HG02840 (cell line): ENCODE measurements at regions not wholly inside any gene's neighbourhood (a gene's known extent, or its start where the extent isn't known, plus 50 kb on each side); places are given as distances from the start of the nearest gene placed in this dataset.

Experiments used
- ATAC-seq: cut with Tn5 transposase; IDR thresholded peaks from one replicate; pipeline ENCODE4 v1.9.1; 2021; ENCODE audit warnings: mild to moderate bottlenecking, moderate library complexity, moderate number of reproducible peaks; ENCODE audit not compliant: unreplicated experiment, low FRiP score

DNA sequence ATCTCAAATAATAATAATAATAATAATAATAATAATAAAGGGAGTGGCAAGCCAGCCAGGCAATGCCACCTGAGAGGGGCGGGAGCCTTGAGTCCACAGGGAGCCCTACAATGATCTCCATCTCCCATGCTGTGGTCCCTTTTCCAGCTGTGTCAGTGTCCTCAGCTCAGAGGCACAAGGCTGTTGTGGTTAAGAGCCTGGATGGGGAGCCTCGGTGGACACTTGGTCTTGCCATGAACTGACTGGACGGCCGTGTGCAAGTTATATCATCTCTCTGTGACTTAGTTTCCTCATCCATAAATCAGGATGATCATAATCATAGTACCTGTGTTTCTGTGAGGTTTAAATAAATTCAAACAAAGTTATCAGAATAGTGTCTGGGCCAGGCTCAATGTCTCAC lies 127.8 kb upstream of the TIAM1 start:
- ATAC-seq: no peak

DNA sequence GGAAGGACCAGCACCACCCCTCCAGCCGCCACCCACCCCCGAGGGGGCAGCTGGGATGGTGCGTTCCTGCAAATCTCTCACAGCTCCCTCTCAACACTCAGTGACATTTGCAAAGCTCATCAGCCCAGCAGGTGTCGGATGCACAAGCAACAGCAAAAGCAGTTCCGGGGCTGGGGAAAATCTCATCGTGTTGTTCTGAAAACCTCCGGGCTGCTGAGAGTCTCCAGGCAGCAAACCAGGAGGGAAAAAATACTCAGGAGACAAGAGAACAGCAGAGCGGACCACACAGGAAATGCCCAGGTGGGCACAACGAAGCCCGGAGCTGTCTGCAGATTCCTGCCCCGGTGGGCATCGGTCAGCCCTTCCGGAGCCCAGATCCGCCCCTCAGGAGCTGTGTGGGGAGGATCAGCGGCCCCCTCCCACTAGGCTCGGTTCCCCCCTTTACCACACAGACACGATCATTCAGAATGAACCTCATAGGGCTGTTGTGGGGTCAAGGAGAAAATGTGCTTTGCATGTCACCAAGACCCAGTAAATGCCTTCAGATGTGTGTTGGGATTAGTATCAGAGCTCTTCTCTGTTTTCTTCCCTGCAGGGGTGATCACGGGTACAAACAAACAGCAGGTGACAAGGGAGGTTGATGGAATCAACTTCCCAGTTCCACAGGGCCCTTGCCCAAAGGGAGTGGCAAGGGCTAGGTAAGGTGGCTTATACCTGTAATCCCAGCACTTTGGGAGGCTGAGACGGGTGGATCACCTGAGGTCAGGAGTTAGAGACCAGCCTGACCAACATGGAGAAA lies 127.0 kb upstream of the TIAM1 start:
- ATAC-seq: no peak

- ATAC-seq: no peak
Observed at GRCh38 chr21:31460980-31461379, 116.9 kb upstream of the TIAM1 start.

GRCh38 chr21:31459457-31459856 lies 115.4 kb upstream of the TIAM1 start:
- ATAC-seq: no peak

- no peak for ATAC-seq
Observed at GRCh38 chr21:31457675-31458074, 113.6 kb upstream of the TIAM1 start.

DNA sequence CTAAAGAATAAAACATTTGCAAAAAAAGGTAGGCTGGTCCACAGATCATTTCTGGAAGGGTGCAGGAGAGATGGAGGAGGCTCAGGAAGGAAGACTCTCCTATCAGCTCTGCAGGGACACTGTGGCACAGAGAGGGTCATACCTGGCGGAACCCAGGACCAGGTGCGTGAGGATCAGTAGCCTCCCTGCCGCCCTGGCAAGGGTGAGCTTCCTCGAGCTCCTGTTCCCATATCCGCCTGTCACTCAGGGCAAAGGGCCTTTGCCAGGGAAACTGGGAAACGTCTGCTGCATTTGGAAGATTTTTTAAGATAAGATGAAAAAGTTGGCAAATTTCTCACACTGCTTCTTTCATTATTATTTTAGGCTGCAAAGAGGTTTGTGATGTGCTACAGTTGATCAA lies 112.1 kb upstream of the TIAM1 start:
- ATAC-seq: no peak

DNA sequence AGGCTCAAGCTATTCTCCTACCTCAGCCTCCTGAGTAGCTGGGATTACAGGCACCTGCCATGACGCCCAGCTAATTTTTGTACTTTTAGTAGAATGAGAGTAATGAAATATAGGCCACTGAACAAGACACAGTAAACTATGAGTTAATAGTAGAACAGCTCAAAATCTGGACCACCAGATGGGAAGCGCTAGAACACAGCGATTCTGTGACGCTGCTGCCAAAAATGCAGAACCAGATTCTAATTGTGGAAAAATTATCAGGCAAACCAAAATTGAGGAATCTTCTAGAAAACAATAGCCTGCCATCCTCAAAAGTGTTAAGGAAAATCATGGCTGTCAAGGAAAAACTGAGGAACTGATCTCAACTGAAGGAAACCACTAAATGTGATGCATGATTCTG lies 111.4 kb upstream of the TIAM1 start:
- ATAC-seq: no peak

GRCh38 chr21:31450980-31451379 lies 106.9 kb upstream of the TIAM1 start:
- no peak for ATAC-seq

DNA sequence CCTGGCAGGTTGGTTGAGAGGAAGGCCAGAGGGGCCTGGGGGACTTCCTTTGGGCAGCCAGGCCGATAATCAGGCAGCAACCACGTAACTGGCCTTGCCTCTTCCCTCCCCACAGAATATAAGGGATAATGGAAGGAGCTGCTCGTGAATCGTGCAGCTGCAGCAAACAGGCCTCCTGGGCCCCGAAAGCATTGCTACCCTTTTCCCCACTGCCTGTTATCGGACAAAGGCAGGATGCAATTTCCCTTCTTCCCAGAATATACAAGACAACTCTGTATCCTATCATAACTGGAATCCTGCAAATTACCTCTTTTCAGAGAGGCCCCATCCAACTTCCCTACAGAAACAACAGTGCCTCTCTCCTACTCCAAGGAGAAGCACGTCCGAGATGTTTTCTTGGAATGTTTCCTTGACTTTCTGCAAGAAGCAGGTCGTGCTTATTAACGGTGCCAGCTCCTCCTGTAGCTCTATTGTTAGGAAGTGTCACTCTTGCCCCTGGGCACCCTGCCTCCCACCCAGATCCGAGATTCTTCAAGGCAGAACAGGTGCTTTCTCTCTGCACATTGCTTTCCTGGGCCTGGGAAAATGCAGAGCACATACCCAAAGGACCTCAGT lies 106.0 kb upstream of the TIAM1 start:
- ATAC-seq: no peak

DNA sequence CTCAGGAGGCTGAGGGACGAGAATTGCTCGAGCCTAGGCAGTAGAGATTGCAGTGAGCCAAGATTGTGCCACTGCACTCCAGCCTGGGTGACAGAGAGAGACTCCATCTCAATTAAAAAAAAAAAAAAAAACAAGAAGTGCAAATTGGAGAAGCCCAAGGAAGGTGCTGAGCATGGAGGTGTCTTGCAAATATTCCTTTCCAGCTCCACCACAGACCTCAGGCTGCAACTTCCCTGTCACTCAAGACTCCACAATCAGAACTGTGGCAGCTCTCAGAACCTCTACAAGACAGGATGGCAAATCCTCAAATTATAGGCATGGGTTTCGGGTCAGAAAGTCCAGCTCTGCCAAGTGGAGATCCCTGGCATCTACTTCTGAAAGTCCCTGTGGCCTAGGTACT lies 104.4 kb upstream of the TIAM1 start:
- ATAC-seq: no peak

- no peak for ATAC-seq
Observed at GRCh38 chr21:31447505-31447904, 103.4 kb upstream of the TIAM1 start.

DNA sequence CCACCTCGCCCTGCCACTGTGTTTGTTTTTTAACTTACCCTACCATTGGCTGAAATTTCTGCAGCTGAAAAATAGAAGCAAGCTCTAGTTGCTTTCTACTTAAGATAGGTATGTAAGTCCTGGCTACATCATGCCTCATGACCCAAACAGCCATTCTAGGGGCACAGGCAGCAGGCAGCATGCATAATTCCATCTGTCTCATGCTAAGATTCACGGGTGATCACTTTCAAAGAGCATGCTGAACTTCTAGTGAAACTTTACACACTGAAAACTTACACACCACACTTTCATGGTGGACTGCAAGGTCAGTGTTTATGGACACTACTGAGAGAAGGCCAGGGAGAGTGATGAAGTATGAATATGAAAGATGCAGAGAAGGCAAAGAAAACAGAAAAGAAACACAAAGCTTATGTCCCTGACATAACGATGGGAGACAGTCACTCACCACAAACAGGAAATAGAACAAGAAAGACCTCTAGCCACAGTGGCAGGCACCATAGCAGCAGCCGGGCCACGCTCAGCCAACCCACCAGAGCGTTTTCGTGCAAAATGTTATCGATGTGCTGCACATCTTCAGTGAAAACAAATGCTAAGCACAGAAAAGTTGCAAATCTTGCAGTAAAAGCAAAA lies 102.3 kb upstream of the TIAM1 start:
- no peak for ATAC-seq

DNA sequence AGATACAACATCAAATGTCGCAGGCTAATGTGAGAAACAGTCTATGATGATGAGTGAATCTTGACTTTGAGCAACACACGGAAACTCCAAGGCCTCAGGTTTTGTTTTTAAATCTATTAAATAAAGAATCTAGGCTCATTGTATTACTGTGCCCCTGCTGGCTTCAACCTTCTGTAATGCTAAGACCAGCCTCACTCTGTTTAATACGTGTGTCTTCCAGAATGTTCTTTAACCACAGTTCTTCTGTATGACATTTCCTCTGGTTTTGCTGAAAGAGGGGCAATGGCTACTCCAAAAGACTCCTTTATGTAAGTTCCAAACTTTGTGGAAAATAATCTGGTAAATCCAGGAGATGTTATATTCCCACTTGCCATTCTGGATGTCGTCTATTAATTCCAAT lies 101.1 kb upstream of the TIAM1 start:
- ATAC-seq: no peak

DNA sequence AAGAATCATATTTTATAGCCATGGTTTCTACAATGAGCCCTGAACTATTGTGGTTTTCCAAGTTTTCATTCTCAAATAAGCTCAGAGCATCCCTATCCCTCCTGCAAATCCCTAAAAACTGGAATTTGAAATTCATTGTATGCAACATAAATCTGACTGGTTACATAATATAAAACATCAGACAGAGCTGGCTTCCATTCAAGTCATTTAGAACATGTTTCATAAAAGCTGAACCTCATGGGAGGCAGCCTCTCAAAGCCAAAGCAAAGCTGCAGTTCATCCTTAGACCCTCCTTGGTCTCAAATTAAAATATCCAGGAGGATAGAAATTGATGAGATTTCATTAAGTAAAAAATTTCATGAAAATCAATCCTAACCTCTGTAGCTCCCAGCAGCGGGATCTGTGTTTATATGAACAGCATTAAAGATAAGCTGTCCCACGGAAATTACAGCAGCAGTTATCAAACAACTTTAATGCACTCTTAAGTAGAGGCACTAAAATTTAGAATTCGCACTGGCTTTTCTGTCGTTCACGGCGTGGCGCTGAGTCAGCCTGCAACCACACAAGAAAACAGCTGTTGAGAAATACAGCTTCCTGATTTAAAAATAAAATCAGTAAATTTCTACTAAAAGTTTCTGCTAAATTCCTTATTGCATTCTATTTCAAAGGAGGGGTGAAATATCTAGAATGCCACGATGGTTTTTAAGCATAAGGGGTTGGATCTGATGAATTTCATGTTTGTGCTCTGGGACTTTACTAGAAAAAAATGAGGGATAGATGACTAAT lies 99.9 kb upstream of the TIAM1 start:
- no peak for ATAC-seq

DNA sequence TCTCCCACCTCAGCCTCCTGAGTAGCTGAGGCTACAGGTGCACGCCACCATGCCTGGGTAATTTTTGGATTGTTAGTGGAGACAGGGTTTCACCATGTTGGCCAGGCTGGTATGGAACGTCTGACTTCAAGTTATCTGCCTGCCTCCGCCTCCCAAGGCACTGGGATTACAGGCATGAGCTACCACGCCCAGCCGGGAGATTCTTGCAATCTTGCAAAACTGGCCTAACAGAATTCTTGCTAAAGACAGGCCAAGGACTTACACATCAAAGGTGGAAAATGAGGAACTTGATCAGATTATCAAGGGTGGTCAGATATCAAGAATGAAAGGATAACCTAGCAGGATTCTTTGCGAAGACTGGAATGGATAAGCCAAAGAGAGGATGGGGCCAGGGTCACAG lies 98.3 kb upstream of the TIAM1 start:
- ATAC-seq: no peak

DNA sequence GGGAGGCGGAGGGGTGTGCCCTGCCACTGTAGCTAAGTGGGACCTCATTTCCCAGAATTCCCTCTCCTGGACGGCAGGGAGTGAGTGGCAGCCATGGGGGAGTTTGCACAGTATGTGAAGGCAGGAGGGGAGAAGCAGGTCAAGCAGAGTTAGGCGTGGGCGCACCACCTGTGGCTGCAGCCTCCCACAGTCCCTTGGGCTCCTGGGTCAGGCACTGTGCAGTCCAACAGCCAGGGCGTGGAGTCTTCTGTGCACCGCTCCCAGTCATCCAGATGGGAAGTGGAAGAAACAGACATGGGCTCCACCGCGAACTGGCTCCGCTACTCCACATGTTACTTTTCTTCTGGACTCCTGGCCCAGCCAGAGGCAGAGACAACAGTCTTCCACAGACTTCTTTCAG lies 85.4 kb upstream of the TIAM1 start:
- no peak for ATAC-seq

GRCh38 chr21:31426235-31426797 lies 82.3 kb upstream of the TIAM1 start:
- no peak for ATAC-seq

- no peak for ATAC-seq
Observed at GRCh38 chr21:31425138-31425537, 81.1 kb upstream of the TIAM1 start.

GRCh38 chr21:31424058-31424457 lies 80.0 kb upstream of the TIAM1 start:
- ATAC-seq: no peak

DNA sequence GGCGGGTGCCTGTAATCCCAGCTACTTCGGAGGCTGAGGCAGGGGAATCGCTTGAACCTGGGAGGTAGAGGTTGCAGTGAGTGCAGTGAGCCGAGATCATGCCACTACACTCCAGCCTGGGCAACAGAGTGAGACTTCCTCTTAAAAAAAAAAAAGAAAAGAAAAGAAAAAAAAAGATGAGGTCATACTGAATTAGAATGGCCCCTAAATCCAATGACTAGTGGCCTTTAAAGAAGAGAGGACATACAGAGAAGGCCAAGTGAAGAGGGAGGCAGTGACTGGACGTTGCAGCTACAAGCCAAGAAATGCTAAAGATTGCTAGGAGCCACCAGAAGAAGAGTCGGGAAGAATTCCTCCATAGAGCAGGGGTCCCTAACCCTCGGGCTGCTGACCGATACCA lies 76.9 kb upstream of the TIAM1 start:
- no peak for ATAC-seq

DNA sequence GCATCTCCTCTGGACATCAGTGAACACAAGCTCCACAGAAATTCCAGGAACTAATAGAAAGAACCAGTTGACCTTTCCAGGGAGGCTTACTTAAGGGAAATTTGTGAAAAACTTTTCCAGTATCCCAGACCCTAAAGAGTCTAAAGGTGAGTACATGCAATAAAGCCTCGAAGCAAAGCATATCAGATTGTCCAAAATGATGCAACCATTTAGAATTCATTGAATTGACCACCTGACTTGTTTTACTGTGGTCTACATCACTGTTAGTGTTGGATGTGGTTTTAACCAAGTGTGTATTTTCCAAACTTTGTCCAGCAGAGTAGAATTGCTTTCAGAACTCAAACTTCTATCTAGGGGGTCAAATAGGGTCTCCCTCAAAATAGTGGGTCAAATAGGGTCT lies 76.3 kb upstream of the TIAM1 start:
- ATAC-seq: no peak
